ENCODE measurements at regions not wholly inside any gene's neighbourhood (a gene's known extent, or its start where the extent isn't known, plus 50 kb on each side); places are given as distances from the start of the nearest gene placed in this dataset.
A peak's percentile ranks its signal among the peaks of the same experiment; 100 is the strongest.
"Not testable (repeated sequence)": the region's sequence is repeated elsewhere in the genome, so short reads cannot be mapped to it uniquely, and the experiment has no call there.

DNA sequence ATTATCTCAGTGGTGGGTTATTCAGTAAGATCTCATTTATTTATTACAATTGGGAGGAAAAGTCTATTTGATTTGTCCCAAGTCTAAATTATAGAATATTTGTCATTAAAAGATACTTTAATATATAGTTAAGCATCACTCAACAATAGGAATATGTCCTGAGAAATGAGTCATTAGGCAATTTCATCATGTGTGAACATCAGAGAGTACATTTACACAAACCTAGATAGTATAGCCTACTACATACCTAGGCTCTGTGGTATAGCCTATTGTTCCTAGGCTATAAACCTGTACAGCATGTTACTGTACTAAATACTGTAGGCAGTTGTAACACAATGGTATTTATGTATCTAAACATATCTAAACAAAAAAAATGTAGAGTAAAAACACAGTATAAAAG lies 135.0 kb upstream of the RASA1 start:
- Histone ChIP-seq H3K27ac (ENCODE audit: control insufficient read depth, insufficient read depth, low read length) (no peak overlapping the region), H3K4me2 (ENCODE audit: control insufficient read depth, extremely low read depth, insufficient read depth, low read depth, low read length) (no peak overlapping the region), H4K20me1 (ENCODE audit: control insufficient read depth, extremely low read depth, insufficient read depth, low read length) (no peaks in the 10 kb centered on the region), H2AFZ (ENCODE audit: control insufficient read depth, low read length) (no peak overlapping the region), H3K9ac (ENCODE audit: control insufficient read depth, extremely low read depth, insufficient read depth, low read length) (no peak overlapping the region), H3K4me1 (ENCODE audit: control insufficient read depth, extremely low read depth, insufficient read depth, low read length) (peaks cover 14% of the 10 kb centered on the region), H3K4me3 (ENCODE audit: control insufficient read depth in 2 of 3, extremely low read depth in 1 of 3, insufficient read depth in 2 of 3, low read depth in 1 of 3, low read length in 3 of 3) (no peak overlapping the region), H3K27me3 (ENCODE audit: control insufficient read depth, extremely low read depth, insufficient read depth, low read length) (no peaks in the 10 kb centered on the region), H3K79me2 (ENCODE audit: control insufficient read depth, insufficient read depth, low read length) (no peaks in the 10 kb centered on the region), H3K9me3 (ENCODE audit: control insufficient read depth, low read depth, low read length) (no peaks in the 10 kb centered on the region), H3K9me1 (ENCODE audit: control insufficient read depth, extremely low read depth, insufficient read depth, low read length) (no peaks in the 10 kb centered on the region), H3K36me3 (ENCODE audit: control insufficient read depth in 2 of 2, extremely low read depth in 1 of 2, insufficient read depth in 2 of 2, low read length in 2 of 2) (no peaks in the 10 kb centered on the region)
- TF ChIP-seq EZH2 (IDR thresholded peaks at IDR 0.05; ENCODE audit: low read length) = no peak
- TF ChIP-seq, protein P1, sequence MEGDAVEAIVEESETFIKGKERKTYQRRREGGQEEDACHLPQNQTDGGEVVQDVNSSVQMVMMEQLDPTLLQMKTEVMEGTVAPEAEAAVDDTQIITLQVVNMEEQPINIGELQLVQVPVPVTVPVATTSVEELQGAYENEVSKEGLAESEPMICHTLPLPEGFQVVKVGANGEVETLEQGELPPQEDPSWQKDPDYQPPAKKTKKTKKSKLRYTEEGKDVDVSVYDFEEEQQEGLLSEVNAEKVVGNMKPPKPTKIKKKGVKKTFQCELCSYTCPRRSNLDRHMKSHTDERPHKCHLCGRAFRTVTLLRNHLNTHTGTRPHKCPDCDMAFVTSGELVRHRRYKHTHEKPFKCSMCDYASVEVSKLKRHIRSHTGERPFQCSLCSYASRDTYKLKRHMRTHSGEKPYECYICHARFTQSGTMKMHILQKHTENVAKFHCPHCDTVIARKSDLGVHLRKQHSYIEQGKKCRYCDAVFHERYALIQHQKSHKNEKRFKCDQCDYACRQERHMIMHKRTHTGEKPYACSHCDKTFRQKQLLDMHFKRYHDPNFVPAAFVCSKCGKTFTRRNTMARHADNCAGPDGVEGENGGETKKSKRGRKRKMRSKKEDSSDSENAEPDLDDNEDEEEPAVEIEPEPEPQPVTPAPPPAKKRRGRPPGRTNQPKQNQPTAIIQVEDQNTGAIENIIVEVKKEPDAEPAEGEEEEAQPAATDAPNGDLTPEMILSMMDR (optimal IDR thresholded peaks at IDR 0.05 in 1 of 3, IDR thresholded peaks at IDR 0.05 in 1 of 3, conservative IDR thresholded peaks at IDR 0.05 in 1 of 3; ENCODE audit: extremely low read depth in 1 of 3, insufficient read depth in 2 of 3, low read length in 3 of 3) = no peak
- no peak for FAIRE-seq
- dilution Hi-C loops (cut with MboI; ENCODE audit: extremely low pct_ligation_motif_present, low sequenced_read_pairs) = no loop called here
- DNase-seq (ENCODE audit: low read depth, low spot score) = no peak

DNA sequence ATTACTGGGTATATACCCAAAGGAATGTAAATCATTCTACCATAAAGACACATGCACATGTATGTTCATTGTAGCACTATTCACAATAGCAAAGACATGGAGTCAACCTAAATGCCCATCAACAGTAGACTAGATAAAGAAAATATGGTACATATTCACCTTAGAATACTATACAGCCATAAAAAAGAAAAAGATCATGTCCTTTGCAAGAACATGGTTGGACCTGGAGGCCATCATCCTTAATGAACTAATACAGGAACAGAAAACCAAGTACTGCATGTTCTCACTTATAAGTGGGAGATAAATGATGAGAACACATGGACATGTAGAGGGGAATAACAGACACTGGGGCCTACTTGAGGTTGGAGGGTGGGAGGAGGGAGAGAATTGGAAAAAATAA lies 133.2 kb upstream of the RASA1 start:
- H3K27me3 ChIP-seq (ENCODE audit: control insufficient read depth, extremely low read depth, insufficient read depth, low read length); H3K79me2 ChIP-seq (ENCODE audit: control insufficient read depth, insufficient read depth, low read length); H3K4me2 ChIP-seq (ENCODE audit: control insufficient read depth, extremely low read depth, insufficient read depth, low read depth, low read length); FAIRE-seq; H2AFZ ChIP-seq (ENCODE audit: control insufficient read depth, low read length); DNase-seq (ENCODE audit: low read depth, low spot score); H3K9ac ChIP-seq (ENCODE audit: control insufficient read depth, extremely low read depth, insufficient read depth, low read length); H3K9me3 ChIP-seq (ENCODE audit: control insufficient read depth, low read depth, low read length); H3K9me1 ChIP-seq (ENCODE audit: control insufficient read depth, extremely low read depth, insufficient read depth, low read length); H3K36me3 ChIP-seq (ENCODE audit: control insufficient read depth in 2 of 2, extremely low read depth in 1 of 2, insufficient read depth in 2 of 2, low read length in 2 of 2); dilution Hi-C loops (cut with MboI; ENCODE audit: extremely low pct_ligation_motif_present, low sequenced_read_pairs); H4K20me1 ChIP-seq (ENCODE audit: control insufficient read depth, extremely low read depth, insufficient read depth, low read length); H3K4me3 ChIP-seq (ENCODE audit: control insufficient read depth in 2 of 3, extremely low read depth in 1 of 3, insufficient read depth in 2 of 3, low read depth in 1 of 3, low read length in 3 of 3); H3K4me1 ChIP-seq (ENCODE audit: control insufficient read depth, extremely low read depth, insufficient read depth, low read length); H3K27ac ChIP-seq (ENCODE audit: control insufficient read depth, insufficient read depth, low read length): not testable (repeated sequence)

DNA sequence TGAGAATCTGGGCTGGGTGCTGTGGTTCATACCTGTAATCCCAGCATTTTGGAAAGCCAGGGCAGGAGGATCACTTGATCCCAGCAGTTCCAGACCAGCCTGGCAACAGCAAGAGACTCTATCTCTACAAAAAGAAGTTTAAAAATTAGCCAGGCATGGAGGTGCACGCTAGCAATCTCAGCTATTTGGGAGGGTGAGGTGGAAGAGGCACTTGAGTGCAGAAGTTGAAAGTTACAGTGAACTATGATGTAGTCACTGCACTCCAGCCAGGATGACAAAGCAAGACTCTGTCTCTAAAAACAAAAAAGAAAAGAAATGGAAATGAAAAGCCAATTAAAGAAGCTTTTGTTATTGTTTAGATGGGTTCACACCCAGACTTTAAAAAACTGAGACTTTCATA lies 131.6 kb upstream of the RASA1 start:
- DNase-seq (ENCODE audit: low read depth, low spot score) (no peak), FAIRE-seq (no peak)
- dilution Hi-C loops (cut with MboI; ENCODE audit: extremely low pct_ligation_motif_present, low sequenced_read_pairs) = no loop called here
- no peaks in the 10 kb centered on the region for H3K79me2 ChIP-seq (ENCODE audit: control insufficient read depth, insufficient read depth, low read length)
- H3K9me1 ChIP-seq (ENCODE audit: control insufficient read depth, extremely low read depth, insufficient read depth, low read length) = no peaks in the 10 kb centered on the region
- H3K4me2 ChIP-seq (ENCODE audit: control insufficient read depth, extremely low read depth, insufficient read depth, low read depth, low read length) = no peak overlapping the region
- TF ChIP-seq EZH2 (IDR thresholded peaks at IDR 0.05; ENCODE audit: low read length) = no peak
- TF ChIP-seq, protein P1 (optimal IDR thresholded peaks at IDR 0.05 in 1 of 3, IDR thresholded peaks at IDR 0.05 in 1 of 3, conservative IDR thresholded peaks at IDR 0.05 in 1 of 3; ENCODE audit: extremely low read depth in 1 of 3, insufficient read depth in 2 of 3, low read length in 3 of 3) = no peak
- no peaks in the 10 kb centered on the region for H3K36me3 ChIP-seq (ENCODE audit: control insufficient read depth in 2 of 2, extremely low read depth in 1 of 2, insufficient read depth in 2 of 2, low read length in 2 of 2)
- H2AFZ ChIP-seq (ENCODE audit: control insufficient read depth, low read length) = peak overlapping the region; percentile 17
- H3K9ac ChIP-seq (ENCODE audit: control insufficient read depth, extremely low read depth, insufficient read depth, low read length) = no peak overlapping the region
- H4K20me1 ChIP-seq (ENCODE audit: control insufficient read depth, extremely low read depth, insufficient read depth, low read length) = no peaks in the 10 kb centered on the region
- peaks cover 10% of the 10 kb centered on the region for H3K4me1 ChIP-seq (ENCODE audit: control insufficient read depth, extremely low read depth, insufficient read depth, low read length)
- no peaks in the 10 kb centered on the region for H3K27me3 ChIP-seq (ENCODE audit: control insufficient read depth, extremely low read depth, insufficient read depth, low read length)
- no peaks in the 10 kb centered on the region for H3K9me3 ChIP-seq (ENCODE audit: control insufficient read depth, low read depth, low read length)
- no peak overlapping the region for H3K4me3 ChIP-seq (ENCODE audit: control insufficient read depth in 2 of 3, extremely low read depth in 1 of 3, insufficient read depth in 2 of 3, low read depth in 1 of 3, low read length in 3 of 3)
- H3K27ac ChIP-seq (ENCODE audit: control insufficient read depth, insufficient read depth, low read length) = no peak overlapping the region
